ENCODE measurements at regions not wholly inside any gene's neighbourhood (a gene's known extent, or its start where the extent isn't known, plus 50 kb on each side); places are given as distances from the start of the nearest gene placed in this dataset.
"Not testable (repeated sequence)": the region's sequence is repeated elsewhere in the genome, so short reads cannot be mapped to it uniquely, and the experiment has no call there.

GRCh38 chr3:152891678-152892077 is 56.7 kb downstream of the P2RY1 start:
- intact Hi-C loops (cut with micrococcal nuclease) = loop anchor here (5.0 kb wide), 1 partner anchor 1474 kb away; no protein-coding TSS in a partner anchor

- intact Hi-C loops (cut with micrococcal nuclease) = loop anchor here (5.0 kb wide), 1 partner anchor 1475 kb away; no protein-coding TSS in a partner anchor
Measured at GRCh38 chr3:152892446-152892845, 57.5 kb downstream of the P2RY1 start.

- intact Hi-C loops (cut with micrococcal nuclease) = loop anchor here (5.0 kb wide), 1 partner anchor 1476 kb away; no protein-coding TSS in a partner anchor
Measured at GRCh38 chr3:152893647-152894046, 58.7 kb downstream of the P2RY1 start.

GRCh38 chr3:152899306-152899705 is 64.4 kb downstream of the P2RY1 start:
- intact Hi-C loops (cut with micrococcal nuclease) = no loop called here

- intact Hi-C loops (cut with micrococcal nuclease) = no loop called here
Measured at GRCh38 chr3:152902141-152902669, 67.3 kb downstream of the P2RY1 start.

- intact Hi-C loops (cut with micrococcal nuclease) = no loop called here
Measured at GRCh38 chr3:152905631-152906030, 70.7 kb downstream of the P2RY1 start.

- intact Hi-C loops (cut with micrococcal nuclease) = no loop called here
Measured at GRCh38 chr3:152909180-152909883, 74.4 kb downstream of the P2RY1 start.

GRCh38 chr3:152910211-152910610 is 75.3 kb downstream of the P2RY1 start:
- intact Hi-C loops (cut with micrococcal nuclease) = no loop called here

GRCh38 chr3:152910966-152911365 is 76.0 kb downstream of the P2RY1 start:
- intact Hi-C loops (cut with micrococcal nuclease) = no loop called here

- intact Hi-C loops (cut with micrococcal nuclease) = not testable (repeated sequence)
Measured at GRCh38 chr3:152914743-152915142, 79.8 kb downstream of the P2RY1 start.

- intact Hi-C loops (cut with micrococcal nuclease) = no loop called here
Measured at GRCh38 chr3:152915695-152916094, 80.8 kb downstream of the P2RY1 start.

- intact Hi-C loops (cut with micrococcal nuclease) = no loop called here
Measured at GRCh38 chr3:152916753-152917279, 81.9 kb downstream of the P2RY1 start.

- intact Hi-C loops (cut with micrococcal nuclease) = no loop called here
Measured at GRCh38 chr3:152921351-152921750, 86.4 kb downstream of the P2RY1 start.

GRCh38 chr3:152922554-152922953 is 87.6 kb downstream of the P2RY1 start:
- intact Hi-C loops (cut with micrococcal nuclease) = no loop called here

GRCh38 chr3:152927131-152927530 is 92.2 kb downstream of the P2RY1 start:
- intact Hi-C loops (cut with micrococcal nuclease) = no loop called here

- intact Hi-C loops (cut with micrococcal nuclease) = no loop called here
Measured at GRCh38 chr3:152930516-152930915, 95.6 kb downstream of the P2RY1 start.

GRCh38 chr3:152937234-152937633 is 102.3 kb downstream of the P2RY1 start:
- intact Hi-C loops (cut with micrococcal nuclease) = no loop called here

- intact Hi-C loops (cut with micrococcal nuclease) = no loop called here
Measured at GRCh38 chr3:152938974-152939636, 104.2 kb downstream of the P2RY1 start.

- intact Hi-C loops (cut with micrococcal nuclease) = no loop called here
Measured at GRCh38 chr3:152941859-152942258, 106.9 kb downstream of the P2RY1 start.

GRCh38 chr3:152942366-152942765 is 107.4 kb downstream of the P2RY1 start:
- intact Hi-C loops (cut with micrococcal nuclease) = no loop called here

- intact Hi-C loops (cut with micrococcal nuclease) = no loop called here
Measured at GRCh38 chr3:152943645-152944044, 108.7 kb downstream of the P2RY1 start.

- intact Hi-C loops (cut with micrococcal nuclease) = no loop called here
Measured at GRCh38 chr3:152944671-152945070, 109.7 kb downstream of the P2RY1 start.

All from T-helper 1 cell treated with Interleukin-12 subunit alpha and Interleukin-12 subunit beta and Interleukin-4 antibody, amounts not matched to agents 30 ng/mL and 1 ng/mL, for 36 hours (primary cell).